ENCODE measurements at regions not wholly inside any gene's neighbourhood (a gene's known extent, or its start where the extent isn't known, plus 50 kb on each side); places are given as distances from the start of the nearest gene placed in this dataset.

- Histone ChIP-seq H3K27me3 (ENCODE audit: insufficient read depth, low read depth) (no peaks in the 10 kb centered on the region), H3K4me3 (IDR thresholded peaks at IDR 0.05; ENCODE audit: insufficient read depth, low read depth, low read length) (no peak overlapping the region)
Measured at GRCh38 chr16:54564841-54565240, 278.3 kb upstream of the IRX3 start.

GRCh38 chr16:54554581-54554980 lies 268.0 kb upstream of the IRX3 start:
- H3K27ac ChIP-seq: no peak overlapping the region
- H3K9ac ChIP-seq: no peak overlapping the region
- H3K4me1 ChIP-seq (ENCODE audit: low read depth, poor library complexity, severe bottlenecking): no peaks in the 10 kb centered on the region
- no peaks in the 10 kb centered on the region for H4K20me1 ChIP-seq (ENCODE audit: insufficient read depth)
- H3K27me3 ChIP-seq (ENCODE audit: insufficient read depth, low read depth): no peaks in the 10 kb centered on the region
- H3K79me2 ChIP-seq (ENCODE audit: insufficient read depth, low read depth): no peaks in the 10 kb centered on the region
- no peak overlapping the region for H3K4me3 ChIP-seq (IDR thresholded peaks at IDR 0.05; ENCODE audit: insufficient read depth, low read depth, low read length)
- no peak overlapping the region for H2AFZ ChIP-seq (ENCODE audit: low read depth)
- no peaks in the 10 kb centered on the region for H3K36me3 ChIP-seq (ENCODE audit: insufficient read depth)
- no peak overlapping the region for H3K4me2 ChIP-seq
- no peak for TF ChIP-seq CTCF (conservative IDR thresholded peaks at IDR 0.05; ENCODE audit: low read depth, low read length)

More at GRCh38 chr16:54564841-54565240, 278.3 kb upstream of the IRX3 start:
- H3K4me1 ChIP-seq (ENCODE audit: low read depth, poor library complexity, severe bottlenecking): no peaks in the 10 kb centered on the region
- no peak overlapping the region for H3K9ac ChIP-seq
- H3K36me3 ChIP-seq (ENCODE audit: insufficient read depth): no peaks in the 10 kb centered on the region
- no peak overlapping the region for H3K27ac ChIP-seq
- no peak for TF ChIP-seq CTCF (conservative IDR thresholded peaks at IDR 0.05; ENCODE audit: low read depth, low read length)
- no peak overlapping the region for H3K4me2 ChIP-seq
- no peaks in the 10 kb centered on the region for H4K20me1 ChIP-seq (ENCODE audit: insufficient read depth)
- H2AFZ ChIP-seq (ENCODE audit: low read depth): no peak overlapping the region
- no peaks in the 10 kb centered on the region for H3K79me2 ChIP-seq (ENCODE audit: insufficient read depth, low read depth)

- Histone ChIP-seq H3K9ac (no peak overlapping the region), H2AFZ (ENCODE audit: low read depth) (no peak overlapping the region), H3K27ac (no peak overlapping the region)
Measured at GRCh38 chr16:54548281-54548680, 261.7 kb upstream of the IRX3 start.

GRCh38 chr16:54547052-54547451 lies 260.5 kb upstream of the IRX3 start:
- Histone ChIP-seq H3K4me2 (no peak overlapping the region), H3K27me3 (ENCODE audit: insufficient read depth, low read depth) (no peaks in the 10 kb centered on the region), H3K27ac (no peak overlapping the region), H3K79me2 (ENCODE audit: insufficient read depth, low read depth) (no peaks in the 10 kb centered on the region), H3K36me3 (ENCODE audit: insufficient read depth) (no peaks in the 10 kb centered on the region), H3K9ac (no peak overlapping the region), H4K20me1 (ENCODE audit: insufficient read depth) (no peaks in the 10 kb centered on the region), H2AFZ (ENCODE audit: low read depth) (no peak overlapping the region), H3K4me3 (IDR thresholded peaks at IDR 0.05; ENCODE audit: insufficient read depth, low read depth, low read length) (no peak overlapping the region), H3K4me1 (ENCODE audit: low read depth, poor library complexity, severe bottlenecking) (no peaks in the 10 kb centered on the region)
- no peak for TF ChIP-seq CTCF (conservative IDR thresholded peaks at IDR 0.05; ENCODE audit: low read depth, low read length)

More at GRCh38 chr16:54548281-54548680, 261.7 kb upstream of the IRX3 start:
- no peaks in the 10 kb centered on the region for H3K36me3 ChIP-seq (ENCODE audit: insufficient read depth)
- no peaks in the 10 kb centered on the region for H3K27me3 ChIP-seq (ENCODE audit: insufficient read depth, low read depth)
- H3K79me2 ChIP-seq (ENCODE audit: insufficient read depth, low read depth): no peaks in the 10 kb centered on the region
- no peak overlapping the region for H3K4me2 ChIP-seq
- TF ChIP-seq CTCF (conservative IDR thresholded peaks at IDR 0.05; ENCODE audit: low read depth, low read length): no peak
- no peak overlapping the region for H3K4me3 ChIP-seq (IDR thresholded peaks at IDR 0.05; ENCODE audit: insufficient read depth, low read depth, low read length)
- H4K20me1 ChIP-seq (ENCODE audit: insufficient read depth): no peaks in the 10 kb centered on the region
- H3K4me1 ChIP-seq (ENCODE audit: low read depth, poor library complexity, severe bottlenecking): no peaks in the 10 kb centered on the region
